Fibroblast of the aortic adventitia (primary cell): ENCODE measurements at regions not wholly inside any gene's neighbourhood (a gene's known extent, or its start where the extent isn't known, plus 50 kb on each side); places are given as distances from the start of the nearest gene placed in this dataset.

ENCODE experiments used
- DNase-seq: peaks from one replicate; pipeline ENCODE4 v3.0.0-alpha.2; 2010; ENCODE audit warnings: low read depth
- H3K4me3 ChIP-seq: 2 replicates; pipeline ENCODE4 v1.5.1; 2011; ENCODE audit warnings: low read depth, mild to moderate bottlenecking, control low read depth, low read length, moderate library complexity
- TF ChIP-seq, protein P1 (sequence below): IDR thresholded peaks from 2 replicates; pipeline ENCODE4 v1.5.1; 2011; ENCODE audit warnings: mild to moderate bottlenecking, low read length, control low read depth, inconsistent platforms; ENCODE audit not compliant: insufficient read depth

DNA sequence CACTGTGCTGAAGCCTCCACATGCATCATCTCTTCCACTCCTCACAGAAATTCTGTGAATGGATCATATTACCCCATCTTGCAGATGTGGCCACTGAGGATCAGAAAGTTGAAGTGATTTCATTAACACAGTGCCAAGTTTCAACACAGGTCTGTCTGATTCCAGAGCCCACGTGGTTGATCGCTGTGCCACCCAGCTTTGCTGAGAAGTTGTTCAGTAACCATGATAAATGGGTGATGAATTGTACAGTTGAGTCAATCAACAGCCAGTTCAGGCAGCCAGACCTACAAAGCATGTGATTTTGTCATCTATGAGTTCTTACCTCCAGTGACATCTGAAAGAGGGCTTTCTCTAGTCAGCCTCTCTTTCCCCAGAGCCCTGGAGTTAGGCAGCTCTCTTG lies 61.8 kb upstream of the GRHL3 start:
- TF ChIP-seq, protein P1, sequence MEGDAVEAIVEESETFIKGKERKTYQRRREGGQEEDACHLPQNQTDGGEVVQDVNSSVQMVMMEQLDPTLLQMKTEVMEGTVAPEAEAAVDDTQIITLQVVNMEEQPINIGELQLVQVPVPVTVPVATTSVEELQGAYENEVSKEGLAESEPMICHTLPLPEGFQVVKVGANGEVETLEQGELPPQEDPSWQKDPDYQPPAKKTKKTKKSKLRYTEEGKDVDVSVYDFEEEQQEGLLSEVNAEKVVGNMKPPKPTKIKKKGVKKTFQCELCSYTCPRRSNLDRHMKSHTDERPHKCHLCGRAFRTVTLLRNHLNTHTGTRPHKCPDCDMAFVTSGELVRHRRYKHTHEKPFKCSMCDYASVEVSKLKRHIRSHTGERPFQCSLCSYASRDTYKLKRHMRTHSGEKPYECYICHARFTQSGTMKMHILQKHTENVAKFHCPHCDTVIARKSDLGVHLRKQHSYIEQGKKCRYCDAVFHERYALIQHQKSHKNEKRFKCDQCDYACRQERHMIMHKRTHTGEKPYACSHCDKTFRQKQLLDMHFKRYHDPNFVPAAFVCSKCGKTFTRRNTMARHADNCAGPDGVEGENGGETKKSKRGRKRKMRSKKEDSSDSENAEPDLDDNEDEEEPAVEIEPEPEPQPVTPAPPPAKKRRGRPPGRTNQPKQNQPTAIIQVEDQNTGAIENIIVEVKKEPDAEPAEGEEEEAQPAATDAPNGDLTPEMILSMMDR = no peak
- no peak overlapping the region for H3K4me3 ChIP-seq
- no peak for DNase-seq

DNA sequence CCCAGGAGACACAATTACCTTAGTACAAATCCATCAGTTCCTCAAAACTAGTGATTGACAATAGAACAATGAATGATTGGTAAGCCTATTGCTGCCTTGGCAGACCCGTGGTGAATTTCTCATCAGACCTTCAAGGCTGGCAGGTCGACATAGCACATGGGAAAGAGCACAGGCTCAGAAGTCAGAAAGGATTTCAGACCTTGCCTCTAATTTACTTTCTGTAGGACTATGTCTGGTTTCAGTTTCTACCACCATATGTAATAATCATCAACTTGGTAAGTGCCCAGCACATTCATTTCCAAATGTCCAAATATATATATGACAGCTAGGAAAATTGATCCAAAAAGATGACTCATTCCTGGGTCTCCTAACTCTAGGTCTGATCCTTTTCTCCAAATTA lies 62.5 kb upstream of the GRHL3 start:
- no peak for DNase-seq
- TF ChIP-seq, protein P1 = no peak
- H3K4me3 ChIP-seq = no peak overlapping the region

DNA sequence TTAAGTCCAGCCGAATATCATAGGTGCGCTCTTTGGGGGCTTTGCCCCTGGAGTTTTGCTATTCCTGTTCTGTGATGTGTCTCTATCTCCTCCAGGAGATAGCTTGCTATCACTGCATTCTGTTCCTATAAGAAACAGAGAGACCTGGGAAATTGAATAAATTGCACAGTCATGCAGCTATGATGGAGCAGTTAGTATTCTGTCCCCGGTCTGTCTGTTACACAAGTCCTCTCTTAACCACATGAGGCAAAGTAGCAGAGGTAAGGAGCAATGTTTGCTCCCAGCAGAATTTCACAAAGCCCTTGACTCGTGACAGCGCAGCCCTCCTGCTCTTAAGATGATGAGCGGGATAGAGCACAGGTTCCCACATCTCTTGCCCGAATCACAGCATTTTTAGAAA lies 63.9 kb upstream of the GRHL3 start:
- TF ChIP-seq, protein P1 = no peak
- DNase-seq = no peak
- H3K4me3 ChIP-seq = no peak overlapping the region

GRCh38 chr1:24254783-24255182 lies 64.4 kb upstream of the GRHL3 start:
- TF ChIP-seq, protein P1 = no peak
- no peak overlapping the region for H3K4me3 ChIP-seq
- no peak for DNase-seq

GRCh38 chr1:24253571-24253970 lies 65.6 kb upstream of the GRHL3 start:
- TF ChIP-seq, protein P1 = no peak
- H3K4me3 ChIP-seq = no peak overlapping the region
- no peak for DNase-seq

- H3K4me3 ChIP-seq = no peak overlapping the region
- TF ChIP-seq, protein P1 = no peak
- no peak for DNase-seq
These were observed 65.2 kb upstream of the IFNLR1 start for GRCh38 chr1:24252185-24252780.

- TF ChIP-seq, protein P1 = no peak
- no peak overlapping the region for H3K4me3 ChIP-seq
These were observed 64.4 kb upstream of the IFNLR1 start for GRCh38 chr1:24251501-24251900.

More at GRCh38 chr1:24251501-24251900, 64.4 kb upstream of the IFNLR1 start:
- DNase-seq = no peak
